IMR-90 (cell line): ENCODE measurements at regions not wholly inside any gene's neighbourhood (a gene's known extent, or its start where the extent isn't known, plus 50 kb on each side); places are given as distances from the start of the nearest gene placed in this dataset.

ENCODE experiments used
- ATAC-seq: fragments of 200-7000 bp; cut with Tn5 transposase; 2 replicates; pipeline ENCODE4 v1.9.1; 2020; ENCODE audit warnings: low read depth, mild to moderate bottlenecking, moderate library complexity
- BruUV-seq: library from RNA; stranded (reverse); fragments of 400-500 nt; replicated peaks from 2 replicates; lab custom pipeline; 2021; lab: Mats Ljungman, UMichigan
- CTCF ChIA-PET: fragments of 300-600 bp; formaldehyde crosslinking; extraction: SDS; loops from one replicate; lab custom pipeline; 2021; ENCODE audit warnings: antibody characterized with exemption; lab: Yijun Ruan, JAX
- POLR2A ChIA-PET: fragments of 300-600 bp; sonication (Branson Sonifier 250); formaldehyde crosslinking; loops from one replicate; lab custom pipeline; 2022; ENCODE audit warnings: antibody characterized with exemption; ENCODE audit not compliant: unreplicated experiment; lab: Charles Lee
- DNase-seq: peaks from one replicate; pipeline ENCODE4 v3.0.0; 2013
- H2AFZ ChIP-seq: replicated peaks from 2 replicates; pipeline ENCODE3; 2013; ENCODE audit warnings: low read length, mild to moderate bottlenecking; ENCODE audit not compliant: poor library complexity
- H2AK5ac ChIP-seq: 2 replicates; pipeline ENCODE4 v1.6.1; 2013; ENCODE audit warnings: low read depth, low read length, inconsistent platforms
- H2AK9ac ChIP-seq: replicated peaks from 2 replicates; pipeline ENCODE3; 2013; ENCODE audit warnings: mild to moderate bottlenecking, low read depth, low read length, moderate library complexity; ENCODE audit not compliant: poor library complexity
- H2BK120ac ChIP-seq: 2 replicates; pipeline ENCODE4 v1.6.1; 2013; ENCODE audit warnings: low read depth, low read length, inconsistent platforms
- H2BK15ac ChIP-seq: 3 replicates; pipeline ENCODE4 v1.6.1; 2013; ENCODE audit warnings: low read depth, low read length, inconsistent platforms
- H2BK20ac ChIP-seq: 2 replicates; pipeline ENCODE4 v1.6.1; 2013; ENCODE audit warnings: low read depth, mild to moderate bottlenecking, inconsistent platforms, low read length, moderate library complexity
- H2BK5ac ChIP-seq: 2 replicates; pipeline ENCODE4 v1.6.1; 2013; ENCODE audit warnings: mild to moderate bottlenecking, low read depth, low read length, inconsistent platforms; ENCODE audit not compliant: poor library complexity, severe bottlenecking
- H3K14ac ChIP-seq: replicated peaks from 2 replicates; pipeline ENCODE4 v1.6.1; 2013; ENCODE audit warnings: low read depth, low read length, inconsistent platforms
- H3K18ac ChIP-seq: 2 replicates; pipeline ENCODE4 v1.6.1; 2013; ENCODE audit warnings: low read depth, low read length, control low read depth
- H3K23ac ChIP-seq: 2 replicates; pipeline ENCODE4 v1.6.1; 2013; ENCODE audit warnings: low read depth, low read length, inconsistent platforms
- H3K27ac ChIP-seq: 2 replicates; pipeline ENCODE4 v1.5.1; 2013; ENCODE audit warnings: mild to moderate bottlenecking, control low read depth, low read length; ENCODE audit not compliant: insufficient read depth
- H3K27me3 ChIP-seq: 2 replicates; pipeline ENCODE4 v1.6.1; 2013; ENCODE audit warnings: low read length; ENCODE audit not compliant: control insufficient read depth, insufficient read depth
- H3K36me3 ChIP-seq: 2 replicates; pipeline ENCODE4 v1.6.1; 2013; ENCODE audit warnings: low read length, mixed read lengths; ENCODE audit not compliant: control insufficient read depth, insufficient read depth
- H3K4ac ChIP-seq: 2 replicates; pipeline ENCODE4 v1.6.1; 2013; ENCODE audit warnings: low read depth, low read length, inconsistent platforms
- H3K4me1 ChIP-seq: 2 replicates; pipeline ENCODE4 v1.6.1; 2013; ENCODE audit warnings: low read length, mixed read lengths; ENCODE audit not compliant: control insufficient read depth, insufficient read depth
- H3K4me2 ChIP-seq: 2 replicates; pipeline ENCODE4 v1.6.1; 2013; ENCODE audit warnings: low read depth, mild to moderate bottlenecking, control low read depth, low read length, moderate library complexity
- H3K4me3 ChIP-seq: 2 replicates; pipeline ENCODE4 v1.5.1; 2013; ENCODE audit warnings: low read depth, mild to moderate bottlenecking, control low read depth, low read length, moderate library complexity; ENCODE audit not compliant: insufficient read depth
- H3K56ac ChIP-seq: 2 replicates; pipeline ENCODE4 v1.6.1; 2013; ENCODE audit warnings: low read length, inconsistent platforms; ENCODE audit not compliant: insufficient read depth; ENCODE audit errors: extremely low read depth
- H3K79me1 ChIP-seq, 2 experiments: 2 replicates each; pipeline ENCODE4 v1.6.1; 2013; ENCODE audit warnings: low read length in 2 of 2, inconsistent platforms in 1 of 2, low read depth in 1 of 2
- H3K9ac ChIP-seq: 2 replicates; pipeline ENCODE4 v1.6.1; 2013; ENCODE audit warnings: low read depth, low read length, control low read depth
- H3K9me1 ChIP-seq: 2 replicates; pipeline ENCODE4 v1.6.1; 2013; ENCODE audit warnings: low read length, inconsistent platforms; ENCODE audit not compliant: insufficient read depth
- H3K9me3 ChIP-seq: 2 replicates; pipeline ENCODE4 v1.6.1; 2013; ENCODE audit warnings: low read length; ENCODE audit not compliant: control insufficient read depth, insufficient read depth
- H4K20me1 ChIP-seq: 2 replicates; pipeline ENCODE4 v1.6.1; 2013; ENCODE audit warnings: low read length, inconsistent platforms; ENCODE audit not compliant: insufficient read depth
- H4K5ac ChIP-seq: 2 replicates; pipeline ENCODE4 v1.6.1; 2013; ENCODE audit warnings: mild to moderate bottlenecking, low read depth, low read length, control low read depth
- H4K8ac ChIP-seq, 2 experiments: 2 replicates each; pipeline ENCODE4 v1.6.1; 2013; ENCODE audit warnings: low read depth in 2 of 2, low read length in 2 of 2, control low read depth in 1 of 2, inconsistent platforms in 1 of 2
- H4K91ac ChIP-seq: 2 replicates; pipeline ENCODE4 v1.6.1; 2013; ENCODE audit warnings: low read depth, low read length, inconsistent platforms; ENCODE audit not compliant: insufficient read depth
- CHD1 ChIP-seq: IDR thresholded peaks from 2 replicates; pipeline ENCODE4 v1.6.1; 2012; ENCODE audit warnings: low read depth, low read length, improper control_type of control experiment
- MAFK ChIP-seq: IDR thresholded peaks from 2 replicates; pipeline ENCODE4 v1.6.1; 2012; ENCODE audit warnings: low read depth, low read length, improper control_type of control experiment
- MXI1 ChIP-seq: IDR thresholded peaks from 2 replicates; pipeline ENCODE4 v1.6.1; 2012; ENCODE audit warnings: low read depth, mild to moderate bottlenecking, low read length, moderate library complexity, borderline replicate concordance
- POLR2A ChIP-seq: IDR thresholded peaks from 2 replicates; pipeline ENCODE4 v1.6.1; 2012; ENCODE audit warnings: mild to moderate bottlenecking, low read depth, low read length
- RFX5 ChIP-seq: IDR thresholded peaks from 2 replicates; pipeline ENCODE4 v1.8.0; 2012; ENCODE audit warnings: low read depth, mild to moderate bottlenecking, low read length, moderate library complexity
- SMC3 ChIP-seq: fragments of 150-350 bp; IDR thresholded peaks from 2 replicates; pipeline ENCODE4 v1.6.1; 2016; ENCODE audit warnings: low read depth, mild to moderate bottlenecking, antibody characterized with exemption, low read length, moderate library complexity
- WGBS, 2 experiments: methylation state at CpG; one replicate each; pipeline versions ENCODE4 v1.1.5 to v1.1.7; 2013; ENCODE audit warnings: missing lambda C conversion rate in 2 of 2; ENCODE audit not compliant: insufficient read length in 1 of 2; ENCODE audit errors: extremely low coverage in 2 of 2; 5-methylcytosine and 5-hydroxymethylcytosine counted together
- dilution Hi-C: fragments of 300-500 bp; cut with HindIII; formaldehyde crosslinking; loops from one replicate; pipeline ENCODE4 v1.14.3; 2018; ENCODE audit warnings: low sequenced_read_pairs; ENCODE audit not compliant: unreplicated experiment
- in situ Hi-C: fragments of 300-500 bp; cut with MboI; formaldehyde crosslinking; loops from 3 replicates; pipeline ENCODE4 v1.14.3; 2019; ENCODE audit warnings: low sequenced_read_pairs, inconsistent platforms, mixed read lengths
- intact Hi-C: fragments of 100-400 bp; cut with micrococcal nuclease; formaldehyde crosslinking; loops from 2 replicates; pipeline ENCODE4 v1.10.0; 2022

DNA sequence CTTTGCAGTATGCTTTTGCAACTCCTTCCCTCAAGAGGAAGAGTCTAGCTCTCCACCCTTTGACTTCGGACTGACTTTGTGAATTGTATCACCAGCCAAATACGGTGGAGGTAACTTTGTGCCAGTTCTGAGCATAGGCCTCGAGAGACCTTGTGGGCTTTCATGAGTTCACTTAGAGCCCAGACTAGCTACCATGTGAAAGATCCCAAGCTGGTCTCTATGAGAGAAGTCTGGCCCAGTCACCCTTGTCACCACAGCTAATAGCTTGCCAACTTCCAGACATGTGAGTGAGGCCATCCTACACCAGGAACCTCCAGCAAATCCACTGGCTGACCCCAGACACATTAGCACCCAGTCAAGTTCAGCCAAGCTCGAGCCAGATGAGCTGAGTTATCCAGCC lies 72.2 kb upstream of the EXOC4 start:
- no peak for ATAC-seq
- no peak overlapping the region for H4K8ac ChIP-seq
- no TSS peak for BruUV-seq

More for the DNA sequence above, 72.2 kb upstream of the EXOC4 start:
- POLR2A ChIA-PET = no interaction called here
- DNase-seq = no peak
- in situ Hi-C loops = no loop called here
- H3K23ac ChIP-seq = no peak overlapping the region
- no peaks in the 10 kb centered on the region for H3K9me3 ChIP-seq
- H3K4me3 ChIP-seq = no peak overlapping the region
- no peak overlapping the region for H2BK15ac ChIP-seq
- H3K79me1 ChIP-seq = no peaks in the 10 kb centered on the region
- dilution Hi-C loops = no loop called here
- H3K14ac ChIP-seq = no peak overlapping the region
- WGBS, 2 experiments = 57% methylated on average over 3 of the region's 4 CpGs; no CpG with 5 or more reads in 1 of the 2 experiments
- no peaks in the 10 kb centered on the region for H3K4me1 ChIP-seq
- no peak overlapping the region for H4K5ac ChIP-seq
- H2AK5ac ChIP-seq = no peak overlapping the region
- no peak overlapping the region for H3K56ac ChIP-seq
- no peak overlapping the region for H3K9ac ChIP-seq
- H2AK9ac ChIP-seq = no peak overlapping the region
- H3K9me1 ChIP-seq = no peaks in the 10 kb centered on the region
- H3K27me3 ChIP-seq = peaks cover 2% of the 10 kb centered on the region; the same call in 1 of the 2 replicates
- no peak overlapping the region for H2BK120ac ChIP-seq
- no peaks in the 10 kb centered on the region for H3K36me3 ChIP-seq
- intact Hi-C loops = no loop called here
- H3K18ac ChIP-seq = no peak overlapping the region
- no peak overlapping the region for H3K4me2 ChIP-seq
- no peaks in the 10 kb centered on the region for H4K20me1 ChIP-seq
- no peak overlapping the region for H2BK20ac ChIP-seq
- H3K27ac ChIP-seq = no peak overlapping the region
- H2BK5ac ChIP-seq = no peak overlapping the region
- TF ChIP-seq MAFK (no peak), POLR2A (no peak), RFX5 (no peak), SMC3 (no peak), MXI1 (no peak), CHD1 (no peak)
- CTCF ChIA-PET = no interaction called here
- no peak overlapping the region for H2AFZ ChIP-seq
- H3K4ac ChIP-seq = no peak overlapping the region
- no peak overlapping the region for H4K91ac ChIP-seq
